ENCODE measurements at regions not wholly inside any gene's neighbourhood (a gene's known extent, or its start where the extent isn't known, plus 50 kb on each side); places are given as distances from the start of the nearest gene placed in this dataset.

DNA sequence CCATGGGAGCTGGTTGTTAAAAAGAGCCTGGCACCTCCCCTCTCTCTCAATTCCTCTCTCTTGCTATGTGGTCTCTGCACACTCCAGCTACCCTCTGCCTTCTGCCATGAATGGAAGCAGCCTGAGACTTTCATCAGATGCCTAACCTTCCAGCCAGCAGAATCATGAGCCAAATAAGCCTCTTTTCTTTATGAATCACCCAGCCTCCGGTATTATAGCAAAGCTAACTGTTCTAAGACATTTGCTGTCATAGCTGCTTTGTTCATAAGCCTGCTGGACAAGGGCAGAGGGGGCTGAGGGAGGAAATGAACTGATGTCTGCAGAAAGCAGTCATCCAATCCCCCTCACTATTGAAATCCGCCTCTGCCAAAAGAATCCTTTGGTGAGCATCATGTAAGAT is 196.7 kb downstream of the ZNF330 start:
- TF ChIP-seq SP1 (IDR thresholded peaks at IDR 0.05): no peak
- TF ChIP-seq HDGF (IDR thresholded peaks at IDR 0.05; ENCODE audit: borderline replicate concordance): no peak
- TF ChIP-seq FOXM1 (IDR thresholded peaks at IDR 0.05; ENCODE audit: borderline replicate concordance): no peak
- TF ChIP-seq LEF1 (IDR thresholded peaks at IDR 0.05; ENCODE audit: borderline replicate concordance): no peak
- TF ChIP-seq FOXA1 (IDR thresholded peaks at IDR 0.05): no peak
- no peak for TF ChIP-seq TARDBP (IDR thresholded peaks at IDR 0.05)
- no peak for TF ChIP-seq PKNOX1 (IDR thresholded peaks at IDR 0.05)
- TF ChIP-seq ELF4 (IDR thresholded peaks at IDR 0.05): no peak
- no peak for TF ChIP-seq ARNT (IDR thresholded peaks at IDR 0.05)
- TF ChIP-seq FOXK2 (IDR thresholded peaks at IDR 0.05): no peak
- no peak for TF ChIP-seq BHLHE40 (IDR thresholded peaks at IDR 0.05; ENCODE audit: borderline replicate concordance)
- no peak for TF ChIP-seq NFRKB (IDR thresholded peaks at IDR 0.05)
- TF ChIP-seq ZNF384 (IDR thresholded peaks at IDR 0.05): no peak

Data from HEK293T (cell line).